ENCODE measurements at regions not wholly inside any gene's neighbourhood (a gene's known extent, or its start where the extent isn't known, plus 50 kb on each side); places are given as distances from the start of the nearest gene placed in this dataset.
A peak's percentile ranks its signal among the peaks of the same experiment; 100 is the strongest.

DNA sequence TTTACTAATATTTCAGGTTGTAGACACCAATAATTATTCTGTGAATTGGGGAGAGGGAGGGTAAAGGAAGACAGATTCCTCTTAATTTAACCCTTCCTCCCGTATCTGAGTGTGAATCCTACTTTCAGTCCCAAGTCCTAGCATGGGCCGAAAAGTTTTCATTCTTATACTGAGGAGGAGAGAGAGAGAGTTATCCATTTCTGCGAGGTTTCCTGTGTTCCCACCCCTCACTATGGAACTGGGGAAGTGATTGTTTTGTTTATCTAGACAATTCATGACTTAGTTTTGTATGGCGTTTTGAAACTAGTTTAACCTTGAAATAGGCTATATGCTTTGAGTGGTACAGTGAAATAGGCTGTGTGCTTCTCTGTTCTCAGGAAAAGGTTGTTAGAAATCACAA is 134.0 kb upstream of the DPYD start:
- no peak for DNase-seq

DNA sequence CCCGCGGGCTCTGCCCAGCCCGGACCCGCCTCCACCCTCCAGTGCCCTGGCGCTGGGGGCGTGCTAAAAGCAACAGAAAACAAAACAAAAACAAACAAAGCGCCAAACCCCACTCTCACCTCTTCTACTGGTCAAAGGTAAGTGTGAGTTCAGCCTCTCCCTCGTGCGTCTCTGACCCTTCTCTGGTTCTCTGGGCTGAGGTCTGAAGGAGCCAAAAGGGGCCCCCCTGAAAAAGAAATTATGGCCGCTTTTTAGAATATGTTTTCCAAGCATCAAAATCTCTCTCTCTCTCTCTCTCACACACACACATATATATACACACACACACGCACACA is 133.5 kb upstream of the DPYD start:
- no peak for DNase-seq

DNA sequence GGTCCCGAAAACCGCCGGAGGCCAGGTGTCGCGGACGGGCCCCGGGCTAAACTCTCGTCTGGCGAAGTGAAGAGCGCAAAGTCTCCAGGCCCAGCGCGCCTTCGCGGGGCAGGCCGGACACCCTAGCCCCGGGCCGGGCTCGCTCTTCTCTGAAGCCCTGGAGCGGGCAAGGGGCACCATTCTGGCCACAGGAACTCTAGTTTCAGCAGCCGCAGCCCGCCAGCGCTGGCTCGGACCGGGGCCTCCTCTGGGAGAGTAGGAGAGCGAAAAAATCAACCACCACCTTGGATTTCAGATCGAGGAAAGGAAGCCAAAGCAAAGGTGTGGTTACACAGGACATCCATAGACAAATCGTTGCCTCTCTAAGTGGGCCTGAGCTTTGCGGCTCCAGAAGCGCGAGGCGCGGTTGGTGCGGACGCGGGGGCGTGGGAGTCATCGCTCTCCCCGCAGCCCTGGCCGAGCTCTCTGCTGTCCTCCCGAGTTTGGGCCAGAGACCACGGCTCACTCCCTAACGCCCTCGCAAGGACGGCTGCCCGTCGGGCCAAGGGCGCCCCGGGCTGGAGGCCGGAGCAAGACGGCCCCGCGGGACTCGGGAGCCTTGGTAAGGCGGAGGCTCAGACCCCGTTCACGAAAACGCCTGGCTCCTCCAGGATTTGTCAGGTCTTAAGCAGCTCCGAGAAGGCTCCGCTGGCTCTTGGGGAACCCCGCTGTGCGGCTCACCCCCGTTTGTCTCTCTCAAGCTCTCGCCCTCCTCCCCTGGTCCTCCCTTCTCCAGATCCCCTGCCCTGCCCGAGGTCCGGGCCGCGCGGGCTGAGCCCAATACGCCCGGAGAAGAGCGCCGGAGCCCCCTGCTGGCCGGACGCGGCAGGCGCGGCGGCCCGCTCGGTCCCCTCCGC is 132.9 kb upstream of the DPYD start:
- DNase-seq: peak; percentile 62

DNA sequence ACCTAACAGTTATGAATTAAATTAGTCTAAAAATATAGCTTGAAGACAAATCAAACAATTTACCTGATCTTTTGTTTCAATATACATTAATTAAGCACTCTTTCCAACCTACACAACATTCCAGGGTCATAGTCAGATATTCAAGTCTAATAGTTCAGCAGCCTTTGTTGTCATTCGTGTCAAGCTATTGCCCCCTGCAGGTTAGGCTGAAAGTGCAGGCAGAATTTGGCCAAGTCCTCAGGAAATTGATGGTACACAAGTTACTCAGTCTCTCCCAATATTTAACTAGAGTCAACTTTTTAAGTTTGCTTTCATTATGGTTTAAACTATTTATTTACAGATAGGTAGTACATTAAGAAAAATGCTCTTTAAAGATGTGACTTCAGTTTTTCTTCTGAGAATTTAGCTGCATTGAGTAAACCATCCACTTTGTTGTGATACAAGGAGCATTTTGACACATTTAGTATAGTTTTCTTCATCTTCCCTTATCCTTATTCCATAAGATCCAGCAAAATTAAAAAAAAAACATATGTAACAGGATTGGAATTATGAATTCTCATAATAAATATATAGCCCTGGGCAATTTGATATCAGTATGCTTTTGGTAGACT is 130.3 kb upstream of the DPYD start:
- peak; percentile 70 for DNase-seq

DNA sequence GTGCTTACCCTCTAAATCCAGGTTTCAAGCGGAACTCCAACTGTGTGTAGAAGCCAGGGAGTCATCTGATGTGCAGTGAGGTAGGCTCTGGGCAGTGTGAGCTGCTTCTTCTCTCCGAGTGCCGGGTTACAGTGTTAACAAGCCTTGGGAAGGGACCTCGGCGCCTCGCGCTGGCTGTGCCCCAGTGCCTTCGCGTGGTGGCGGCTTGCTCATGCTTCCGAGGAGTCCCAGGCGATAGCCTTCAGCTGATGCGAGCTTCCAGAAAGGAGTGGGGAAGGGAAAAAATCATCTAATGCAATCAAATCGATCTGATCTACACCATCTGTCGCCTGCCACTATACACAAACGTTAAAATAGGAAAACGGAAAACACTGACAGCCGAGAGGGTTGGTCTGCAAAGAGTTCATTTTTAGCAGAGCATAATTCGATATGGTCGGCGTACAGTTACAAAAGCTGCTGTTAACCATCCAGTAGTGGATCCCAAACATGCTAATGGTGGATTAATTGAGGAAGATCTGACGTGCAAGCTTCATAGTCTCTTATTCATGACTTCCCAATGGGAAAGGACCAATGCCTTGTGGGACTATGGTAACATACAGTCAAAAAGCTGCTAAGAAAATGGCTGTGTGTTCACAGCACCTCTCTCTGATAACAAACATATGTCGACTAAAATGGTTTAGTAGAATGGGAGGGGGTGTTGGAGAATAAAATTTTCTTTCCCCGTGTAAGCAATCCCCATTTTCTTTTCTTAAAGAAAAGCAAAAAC is 128.7 kb upstream of the DPYD start:
- no peak for DNase-seq

DNA sequence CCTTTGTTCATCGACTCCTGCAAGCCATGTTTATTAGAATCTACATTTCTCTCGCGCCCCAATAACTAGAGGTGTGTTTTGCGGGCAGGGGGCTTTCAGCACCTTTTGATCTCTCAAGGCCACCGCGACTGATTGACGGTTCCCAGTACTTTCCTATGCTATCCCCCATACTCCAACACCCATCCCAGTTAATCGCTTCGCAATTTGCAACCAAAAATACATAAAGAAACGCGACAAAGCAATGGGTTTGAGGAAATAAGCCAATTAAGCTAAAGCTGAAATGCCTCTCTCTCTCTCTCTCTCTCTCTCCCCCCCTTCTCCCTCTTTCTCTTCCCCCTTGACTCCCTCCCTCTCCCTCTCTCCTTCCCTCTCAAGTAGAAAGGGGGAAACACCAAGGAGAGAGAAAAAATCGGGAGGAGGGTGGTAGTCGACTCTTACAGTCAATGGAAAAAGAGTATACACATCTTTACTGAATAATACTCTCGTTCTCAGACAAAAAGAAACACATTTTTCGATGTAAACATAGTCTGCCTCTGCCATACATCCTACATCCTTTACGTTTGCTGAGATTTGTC is 128.0 kb upstream of the DPYD start:
- DNase-seq: no peak

DNA sequence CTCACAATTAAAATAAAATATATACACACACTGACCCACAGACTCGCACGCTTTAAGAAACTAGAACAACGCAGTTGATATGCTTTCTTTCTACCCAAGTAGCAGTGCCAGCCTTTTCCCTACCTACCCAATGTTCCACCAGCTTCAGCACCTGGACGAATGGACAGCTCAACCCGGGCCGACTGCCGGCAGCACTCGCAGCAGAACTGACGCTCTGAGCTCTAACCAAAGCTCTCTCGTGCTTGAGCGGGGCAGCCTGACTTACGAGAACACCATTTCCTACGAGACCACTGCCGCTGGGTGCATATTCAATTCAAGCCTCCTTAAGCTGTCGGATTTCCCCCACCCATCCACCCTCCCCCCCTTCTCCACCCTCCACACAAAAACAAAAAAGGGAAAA is 127.4 kb upstream of the DPYD start:
- DNase-seq: peak; percentile 72

DNA sequence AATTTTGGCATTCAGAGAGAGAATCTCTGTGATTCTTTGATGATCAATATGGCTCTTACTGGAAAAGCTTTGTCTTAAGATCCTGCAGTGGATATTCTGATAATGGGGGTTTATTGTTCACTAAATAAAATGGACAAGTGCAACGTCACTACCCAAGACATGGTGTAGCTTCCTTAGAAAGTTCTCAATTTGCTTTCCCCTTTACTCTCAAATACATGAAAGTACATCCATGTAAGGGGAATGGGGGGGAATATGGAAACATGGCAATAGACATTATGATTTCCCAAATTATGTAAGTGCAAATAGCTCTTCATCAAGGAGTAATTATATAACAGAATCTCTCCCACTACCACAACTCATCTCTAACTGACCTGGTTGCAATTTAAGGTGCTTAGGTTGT is 126.3 kb upstream of the DPYD start:
- no peak for DNase-seq

DNA sequence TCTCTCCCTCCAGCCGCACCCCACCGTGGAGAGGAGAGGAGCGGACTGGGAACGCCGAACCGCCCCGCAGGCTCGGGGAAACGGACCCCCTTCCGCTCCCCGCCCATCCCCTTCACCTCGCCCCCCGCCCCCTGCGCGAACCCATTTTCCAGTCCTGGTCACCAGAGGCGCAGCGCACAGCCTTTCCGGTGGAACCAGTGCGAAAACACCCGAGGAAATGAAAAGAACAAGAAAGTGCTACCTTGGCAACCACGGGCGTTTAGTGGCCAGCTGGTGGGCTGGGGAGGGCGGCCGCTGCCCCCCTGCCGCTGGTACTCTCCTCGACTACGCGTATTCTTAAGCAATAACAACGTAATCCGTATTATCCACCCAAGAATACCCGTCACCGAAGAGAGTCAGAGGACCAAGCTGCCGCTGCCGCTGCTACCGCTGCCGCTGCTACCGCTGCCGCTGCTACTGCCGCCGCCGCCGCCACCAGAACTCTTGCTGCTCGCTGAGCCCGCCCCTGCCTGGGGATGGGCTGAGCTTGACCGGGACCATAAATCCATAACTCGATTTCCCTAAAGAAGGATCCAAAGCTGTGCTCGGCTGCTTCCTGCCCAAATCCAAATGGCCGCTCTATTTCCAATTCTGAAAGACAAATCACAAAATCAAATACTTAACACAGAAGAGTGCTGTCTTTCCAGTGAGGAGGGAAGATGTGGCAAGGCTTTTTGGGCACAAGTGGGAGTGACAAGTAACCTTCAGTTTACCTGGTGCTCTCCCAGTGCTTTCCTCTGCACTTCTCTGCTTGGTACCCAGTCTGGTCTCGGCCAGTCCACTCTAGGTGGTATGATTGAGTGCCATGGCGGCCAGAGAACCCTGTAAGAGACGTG is 125.2 kb upstream of the DPYD start:
- DNase-seq: no peak

DNA sequence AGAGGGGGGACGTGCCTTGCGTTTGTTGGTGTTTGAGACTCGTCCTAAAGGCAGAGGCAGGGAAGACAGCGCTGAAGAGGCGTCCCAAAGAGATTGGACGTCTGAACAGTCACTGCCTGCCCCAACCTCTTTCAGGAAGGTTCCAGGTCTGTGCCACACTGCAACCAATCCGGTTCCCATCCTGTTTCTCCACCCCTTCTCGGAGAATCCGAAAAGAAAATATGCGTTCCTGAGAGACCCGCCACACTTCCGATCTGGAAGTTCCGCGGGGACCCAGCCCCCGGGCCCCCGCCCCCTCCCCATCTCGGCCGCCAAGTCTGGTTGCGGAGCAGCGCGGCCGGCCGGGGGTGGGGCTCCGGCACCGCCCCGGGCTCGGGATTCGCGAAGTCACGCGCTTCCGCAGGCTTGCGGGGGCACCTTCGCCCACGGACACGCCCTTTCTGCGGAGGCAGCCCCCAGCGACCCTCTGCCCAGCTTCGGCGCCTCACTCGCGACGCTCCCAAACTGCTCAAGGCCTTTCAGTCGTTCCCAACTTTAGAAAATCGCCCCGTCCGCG is 124.5 kb upstream of the DPYD start:
- no peak for DNase-seq

DNA sequence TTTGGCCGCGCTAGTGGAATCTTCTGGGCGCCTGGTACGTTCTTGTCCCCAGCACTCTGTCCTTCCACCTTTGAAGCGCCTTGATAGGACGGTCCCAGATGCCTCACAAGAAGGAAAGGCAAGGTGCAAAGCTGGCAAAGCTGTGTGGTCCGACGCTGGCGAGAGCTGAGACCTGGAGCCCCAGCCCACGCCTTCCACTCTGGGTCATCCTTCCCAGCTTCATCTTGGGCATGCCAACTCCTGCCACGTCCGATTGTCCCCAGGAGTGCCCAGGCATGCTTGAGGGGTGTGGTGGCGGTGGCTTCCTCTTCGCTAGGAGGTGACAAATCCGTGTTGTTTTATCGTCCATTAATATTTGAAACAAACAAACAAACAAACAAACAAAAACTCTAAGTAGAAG is 123.9 kb upstream of the DPYD start:
- DNase-seq: no peak

DNA sequence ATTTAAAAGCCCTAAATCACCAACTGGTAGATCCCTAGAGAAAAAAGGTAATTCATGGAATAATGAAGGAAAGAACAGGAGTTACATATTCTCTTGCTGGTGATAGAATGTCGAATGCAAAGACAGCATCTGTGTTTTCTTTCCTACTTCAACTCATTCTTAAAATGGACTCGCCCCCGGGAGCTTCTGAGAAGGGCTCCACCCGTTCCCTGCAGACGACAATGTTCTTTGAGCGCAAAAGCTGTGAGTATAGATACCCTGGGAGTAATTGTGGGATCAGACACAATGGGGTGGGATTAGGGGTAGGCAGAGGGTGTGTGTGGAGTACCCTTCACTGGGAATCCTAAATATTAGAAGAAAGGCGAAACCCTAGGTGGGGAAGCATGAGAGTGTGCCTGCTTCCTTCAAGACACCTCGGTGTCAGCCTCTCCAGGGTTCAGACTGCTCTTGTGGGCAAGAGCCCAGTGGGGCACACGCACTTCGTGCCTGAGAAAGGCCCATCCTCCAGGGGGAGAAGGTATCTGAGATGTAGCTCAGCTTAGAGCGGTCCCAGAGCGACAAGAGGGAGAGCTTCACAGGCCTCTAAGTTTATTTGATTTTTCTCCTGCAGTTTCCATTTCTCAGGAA is 123.3 kb upstream of the DPYD start:
- no peak for DNase-seq

DNA sequence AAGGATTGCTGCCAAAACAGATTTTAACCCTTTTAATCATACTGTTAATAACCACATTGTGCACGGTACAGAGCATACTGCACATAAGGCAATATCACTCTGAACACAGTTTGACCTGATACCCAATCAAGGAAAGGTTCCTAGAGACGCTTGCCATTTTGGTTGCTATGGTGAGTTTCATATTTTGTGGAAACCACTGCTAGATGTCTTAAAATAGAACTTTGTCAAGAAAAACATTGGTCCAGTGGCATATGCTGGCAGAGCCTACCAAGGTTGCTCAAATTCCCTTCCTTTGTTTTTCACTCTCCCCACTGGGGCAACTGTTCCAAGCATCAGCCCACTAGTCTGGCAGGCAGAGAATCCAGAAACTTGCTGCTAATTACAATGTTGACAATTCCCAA is 114.8 kb upstream of the DPYD start:
- no peak for DNase-seq

DNA sequence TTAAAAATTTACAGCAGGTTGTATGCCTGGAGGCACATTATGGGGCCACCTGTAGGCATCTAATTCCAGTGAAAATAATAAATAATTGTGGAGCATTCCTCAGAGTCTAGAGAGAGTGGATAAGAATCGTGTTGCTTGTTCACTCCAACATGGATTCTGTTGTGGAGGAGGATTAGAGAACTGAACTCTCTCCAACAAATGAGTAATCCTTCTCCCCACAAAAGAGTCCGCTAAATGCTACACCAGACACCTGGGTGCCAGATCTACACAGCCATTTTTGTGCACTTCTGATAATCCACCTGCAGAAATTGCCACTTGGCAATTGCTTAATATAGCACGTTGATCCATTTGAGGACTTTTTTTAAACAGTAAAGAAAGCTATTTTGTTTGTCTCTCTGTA is 113.7 kb upstream of the DPYD start:
- no peak for DNase-seq

DNA sequence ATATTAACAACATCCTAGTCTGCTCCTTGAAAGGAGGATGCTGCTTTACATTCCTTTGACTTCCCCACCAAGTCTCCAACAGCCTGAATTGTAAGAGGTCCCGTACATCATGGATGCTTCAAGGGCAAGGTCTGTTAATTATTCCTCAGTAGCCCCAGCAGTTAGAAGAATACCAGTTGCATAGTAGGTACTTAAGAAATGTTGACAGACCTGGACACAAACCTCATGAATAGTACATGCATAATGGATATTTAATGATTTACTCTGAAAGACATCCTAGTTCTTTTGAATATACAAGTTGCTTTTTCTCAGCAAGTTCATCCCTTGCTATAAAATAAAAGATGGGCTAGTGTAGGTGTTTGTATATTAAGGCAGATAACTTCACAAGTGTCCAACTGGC is 112.1 kb upstream of the DPYD start:
- DNase-seq: no peak

DNA sequence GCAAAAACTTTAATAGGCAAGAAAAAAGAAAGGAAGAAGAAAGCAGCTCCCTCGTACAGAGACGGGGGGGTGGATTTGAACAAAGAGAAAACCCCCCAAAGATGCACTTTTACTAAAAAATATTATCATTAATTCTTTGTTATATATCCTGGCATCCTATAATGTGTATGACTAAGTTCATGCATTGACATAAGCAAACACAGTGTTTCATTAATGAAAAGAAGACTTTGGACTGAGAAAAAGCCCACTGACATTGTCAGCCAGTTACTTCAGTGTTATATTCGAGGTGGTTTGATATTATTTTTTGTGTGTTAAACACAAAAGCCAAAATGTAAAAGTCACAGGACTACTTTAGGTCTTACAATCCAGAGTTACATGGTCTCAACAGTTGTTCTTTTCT is 110.1 kb upstream of the DPYD start:
- no peak for DNase-seq

DNA sequence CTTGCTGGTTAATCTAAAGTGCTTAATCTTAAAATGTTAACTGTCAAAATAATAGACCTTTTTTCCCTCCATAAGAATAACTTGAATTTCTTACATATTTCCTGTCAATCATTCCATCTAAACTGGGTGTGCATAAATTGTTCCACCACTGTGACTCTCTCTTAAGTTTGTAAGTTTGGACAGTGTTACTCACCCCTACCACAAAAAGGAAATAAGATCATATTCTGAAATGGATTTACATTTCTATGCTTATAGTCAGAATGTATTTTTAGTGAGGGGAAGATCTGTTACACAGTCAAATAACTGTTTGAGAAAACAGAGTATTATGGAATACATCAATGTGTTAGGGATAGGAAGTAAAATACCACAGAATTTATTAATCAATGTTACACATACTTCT is 109.6 kb upstream of the DPYD start:
- no peak for DNase-seq

DNA sequence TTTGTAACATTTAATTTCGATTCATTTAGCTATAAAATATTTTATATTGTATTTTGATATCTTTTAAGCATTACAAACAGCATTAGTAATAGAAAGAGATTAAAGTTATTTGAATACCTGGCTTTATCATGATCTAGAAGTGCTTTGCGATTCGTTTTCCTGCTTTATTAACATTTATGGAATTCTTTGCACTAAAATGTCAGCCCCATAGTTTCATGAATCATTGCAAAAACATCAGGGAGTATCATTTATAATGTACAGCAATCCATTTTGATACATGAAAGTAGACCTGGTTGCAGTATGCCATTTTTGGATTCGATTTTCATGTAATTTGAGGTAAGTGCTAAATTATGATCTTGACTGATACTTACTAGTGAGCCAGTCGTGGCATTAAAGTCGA is 108.0 kb upstream of the DPYD start:
- DNase-seq: no peak

DNA sequence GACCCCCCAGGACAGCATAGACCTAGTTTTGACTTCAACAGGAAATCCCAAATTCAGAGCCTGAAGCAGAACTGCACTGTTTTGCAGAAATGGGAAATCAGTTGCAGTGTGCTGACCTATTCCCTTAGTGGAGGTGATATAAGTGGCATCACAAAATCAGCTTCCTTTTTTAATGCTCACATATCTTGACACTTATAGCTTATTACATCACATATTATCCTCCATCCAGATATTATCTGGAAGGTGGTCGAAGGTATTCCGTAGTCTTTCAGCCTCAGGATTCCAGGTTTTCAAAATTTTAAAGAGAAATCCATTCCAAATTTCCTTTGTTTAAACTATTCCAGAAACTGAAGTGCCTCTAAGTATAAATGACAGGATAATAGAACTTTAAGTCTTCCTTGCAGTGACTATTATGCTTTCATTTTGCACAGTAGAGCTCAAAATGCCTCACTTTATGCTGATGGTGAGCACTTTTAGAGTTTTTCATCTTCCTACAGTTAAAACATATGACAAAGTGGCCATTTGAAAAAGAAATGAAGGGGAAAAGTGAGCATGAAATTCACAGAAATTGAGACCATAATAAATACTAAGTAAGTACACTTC is 106.4 kb upstream of the DPYD start:
- DNase-seq: no peak

DNA sequence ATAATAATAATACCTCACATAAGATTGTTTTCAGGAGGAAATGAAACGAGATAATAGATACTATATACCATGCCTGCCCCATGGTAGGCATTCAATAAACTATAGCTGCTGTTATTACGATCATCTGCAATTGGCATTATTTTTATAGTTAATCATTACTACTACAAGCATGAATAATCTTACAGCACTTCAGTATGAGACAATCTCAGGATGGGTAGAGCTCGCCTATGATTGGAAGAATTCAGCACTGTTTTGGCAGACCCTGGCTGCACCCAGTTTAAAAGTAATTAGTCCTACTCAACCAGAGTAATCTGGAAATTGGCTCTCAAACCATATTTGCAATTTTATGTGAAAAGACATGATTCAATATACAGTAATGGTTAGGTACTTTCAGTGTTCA is 105.0 kb upstream of the DPYD start:
- DNase-seq: no peak

DNA sequence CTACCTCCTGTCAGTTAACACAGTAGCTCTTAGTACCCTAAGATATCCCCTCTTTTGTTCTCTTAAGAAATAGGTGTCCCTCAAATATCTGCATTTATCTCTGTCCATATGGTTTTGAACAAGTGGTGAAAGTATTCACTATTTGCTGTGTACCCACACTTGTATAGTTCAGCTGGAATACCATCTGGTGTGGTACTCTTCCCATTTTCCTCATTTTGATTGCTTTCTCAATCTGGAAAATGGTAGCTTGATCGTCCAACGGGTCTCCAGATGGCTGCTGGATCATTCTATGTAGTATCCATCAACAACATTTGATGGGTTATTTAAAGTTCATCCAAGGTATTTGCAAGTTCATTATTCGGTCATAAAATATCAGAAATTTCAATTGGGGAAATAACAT is 100.3 kb upstream of the DPYD start:
- DNase-seq: no peak

DNA sequence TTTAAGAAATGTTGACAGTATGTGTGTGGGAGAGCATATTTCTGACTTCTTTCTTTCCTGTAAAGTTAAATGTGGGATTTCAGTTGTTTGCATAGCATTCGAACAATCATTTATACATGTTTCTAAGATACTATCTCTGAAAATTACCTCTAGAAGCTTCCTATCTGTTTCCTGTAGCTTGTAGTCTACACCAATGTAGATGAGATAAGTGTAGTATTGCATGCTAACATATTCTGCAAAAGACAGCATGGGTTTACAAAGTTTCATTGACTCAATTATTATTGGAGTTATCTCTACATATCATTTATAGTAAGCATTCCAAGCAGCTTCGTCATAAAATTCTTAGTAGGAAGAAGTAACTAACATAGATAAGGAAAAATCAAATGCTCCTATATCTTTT is 98.9 kb upstream of the DPYD start:
- no peak for DNase-seq

Data from stimulated activated CD4-positive, alpha-beta T cell treated with anti-CD3 and anti-CD28 coated beads, Interleukin-4, amount 100 ng/mL, for 1 hour (primary cell).